A673 (cell line): ENCODE measurements at regions not wholly inside any gene's neighbourhood (a gene's known extent, or its start where the extent isn't known, plus 50 kb on each side); places are given as distances from the start of the nearest gene placed in this dataset.
"Not testable (repeated sequence)": the region's sequence is repeated elsewhere in the genome, so short reads cannot be mapped to it uniquely, and the experiment has no call there.

ENCODE experiments used
- EZH2 ChIP-seq: fragments of 200-600 bp; sonication (generic); IDR thresholded peaks from 2 replicates; pipeline ENCODE4 v1.6.1; 2017; ENCODE audit warnings: borderline replicate concordance, low read depth, mild to moderate bottlenecking, mixed read lengths, antibody characterized with exemption, low read length; ENCODE audit not compliant: poor library complexity, severe bottlenecking
- TF ChIP-seq, protein P1 (sequence below): fragments of 300-800, 200-600 bp; sonication (generic); conservative IDR thresholded peaks from 2 replicates; pipeline ENCODE4 v1.5.1; 2017; ENCODE audit warnings: low read depth, mild to moderate bottlenecking, antibody characterized with exemption, low read length, moderate library complexity, mixed read lengths

DNA sequence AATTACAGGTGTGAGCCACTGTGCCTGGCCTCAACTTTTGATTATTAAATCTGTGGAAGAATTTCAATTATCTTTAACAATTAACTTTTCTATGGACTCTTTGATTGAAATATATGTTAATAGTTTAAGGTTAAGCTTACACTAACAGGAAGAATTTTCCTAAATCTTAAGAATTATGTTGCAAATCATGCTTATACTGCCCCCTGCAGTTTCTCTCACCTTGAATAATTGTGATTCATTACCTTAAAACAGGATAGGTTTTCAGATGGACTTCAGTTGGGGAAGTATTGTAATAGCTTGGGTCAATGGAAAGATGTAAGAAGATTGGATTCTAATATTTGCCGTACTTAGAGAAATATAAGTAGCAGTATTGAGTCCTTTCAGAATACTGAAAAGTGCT, 66.5 kb upstream of the NIPA1 start:
- TF ChIP-seq EZH2, result not testable (repeated sequence)
- TF ChIP-seq, protein P1, sequence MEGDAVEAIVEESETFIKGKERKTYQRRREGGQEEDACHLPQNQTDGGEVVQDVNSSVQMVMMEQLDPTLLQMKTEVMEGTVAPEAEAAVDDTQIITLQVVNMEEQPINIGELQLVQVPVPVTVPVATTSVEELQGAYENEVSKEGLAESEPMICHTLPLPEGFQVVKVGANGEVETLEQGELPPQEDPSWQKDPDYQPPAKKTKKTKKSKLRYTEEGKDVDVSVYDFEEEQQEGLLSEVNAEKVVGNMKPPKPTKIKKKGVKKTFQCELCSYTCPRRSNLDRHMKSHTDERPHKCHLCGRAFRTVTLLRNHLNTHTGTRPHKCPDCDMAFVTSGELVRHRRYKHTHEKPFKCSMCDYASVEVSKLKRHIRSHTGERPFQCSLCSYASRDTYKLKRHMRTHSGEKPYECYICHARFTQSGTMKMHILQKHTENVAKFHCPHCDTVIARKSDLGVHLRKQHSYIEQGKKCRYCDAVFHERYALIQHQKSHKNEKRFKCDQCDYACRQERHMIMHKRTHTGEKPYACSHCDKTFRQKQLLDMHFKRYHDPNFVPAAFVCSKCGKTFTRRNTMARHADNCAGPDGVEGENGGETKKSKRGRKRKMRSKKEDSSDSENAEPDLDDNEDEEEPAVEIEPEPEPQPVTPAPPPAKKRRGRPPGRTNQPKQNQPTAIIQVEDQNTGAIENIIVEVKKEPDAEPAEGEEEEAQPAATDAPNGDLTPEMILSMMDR, result 0 out of 2 replicates have a peak, but pooled peaks have one; percentile 7
